Right renal cortex interstitium (tissue), 3 donors: ENCODE measurements at regions not wholly inside any gene's neighbourhood (a gene's known extent, or its start where the extent isn't known, plus 50 kb on each side); places are given as distances from the start of the nearest gene placed in this dataset.
A peak's percentile ranks its signal among the peaks of the same experiment; 100 is the strongest.
"Not testable (repeated sequence)": the region's sequence is repeated elsewhere in the genome, so short reads cannot be mapped to it uniquely, and the experiment has no call there.

Experiments used
- DNase-seq, 3 donors: peaks; one replicate each; pipeline ENCODE4 v3.0.0-alpha.2; 2013; ENCODE audit warnings: low read depth in 3 of 3, low spot score in 2 of 3

- no peak for DNase-seq
These were observed 258.6 kb downstream of the STIM2 start for GRCh38 chr4:27119239-27119638.

GRCh38 chr4:27121830-27122229 lies 261.2 kb downstream of the STIM2 start:
- DNase-seq = no peak

- DNase-seq = no peak
These were observed 262.6 kb downstream of the STIM2 start for GRCh38 chr4:27123123-27123768.

- DNase-seq = no peak
These were observed 263.1 kb downstream of the STIM2 start for GRCh38 chr4:27123769-27124124.

- not testable (repeated sequence) for DNase-seq
These were observed 266.3 kb downstream of the STIM2 start for GRCh38 chr4:27126895-27127294.

GRCh38 chr4:27128443-27128842 lies 267.8 kb downstream of the STIM2 start:
- no peak for DNase-seq

- DNase-seq = no peak
These were observed 269.3 kb downstream of the STIM2 start for GRCh38 chr4:27129871-27130366.

- no peak for DNase-seq
These were observed 271.9 kb downstream of the STIM2 start for GRCh38 chr4:27132497-27132896.

- DNase-seq = no peak
These were observed 279.8 kb downstream of the STIM2 start for GRCh38 chr4:27140486-27140885.

GRCh38 chr4:27141530-27141929 lies 280.9 kb downstream of the STIM2 start:
- DNase-seq = no peak

GRCh38 chr4:27142841-27143240 lies 282.2 kb downstream of the STIM2 start:
- no peak for DNase-seq

- no peak for DNase-seq
These were observed 285.0 kb downstream of the STIM2 start for GRCh38 chr4:27145597-27145996.

GRCh38 chr4:27148211-27148895 lies 287.7 kb downstream of the STIM2 start:
- DNase-seq = no peak

- DNase-seq = no peak
These were observed 289.0 kb downstream of the STIM2 start for GRCh38 chr4:27149541-27150212.

GRCh38 chr4:27152703-27153102 lies 292.1 kb downstream of the STIM2 start:
- no peak for DNase-seq

- DNase-seq = peak in 1 of 3 donors; percentile 5
These were observed 294.1 kb downstream of the STIM2 start for GRCh38 chr4:27154706-27155105.

- DNase-seq = no peak
These were observed 300.6 kb downstream of the STIM2 start for GRCh38 chr4:27161191-27161590.

GRCh38 chr4:27168783-27169182 lies 308.1 kb downstream of the STIM2 start:
- no peak for DNase-seq

GRCh38 chr4:27173280-27173679 lies 312.6 kb downstream of the STIM2 start:
- DNase-seq = no peak

- DNase-seq = peak in 1 of 3 donors; percentile 5
These were observed 315.8 kb downstream of the STIM2 start for GRCh38 chr4:27176400-27176799.

GRCh38 chr4:27176881-27177280 lies 316.2 kb downstream of the STIM2 start:
- no peak for DNase-seq

GRCh38 chr4:27178061-27178460 lies 317.4 kb downstream of the STIM2 start:
- DNase-seq = no peak
